B cell (primary cell): ENCODE measurements at regions not wholly inside any gene's neighbourhood (a gene's known extent, or its start where the extent isn't known, plus 50 kb on each side); places are given as distances from the start of the nearest gene placed in this dataset.
"Not testable (repeated sequence)": the region's sequence is repeated elsewhere in the genome, so short reads cannot be mapped to it uniquely, and the experiment has no call there.

Experiments used
- CTCF ChIP-seq: fragments of 200-600 bp; IDR thresholded peaks from one replicate; pipeline ENCODE4 v1.8.0; 2022; ENCODE audit warnings: antibody characterized with exemption, mild to moderate bottlenecking
- EZH2 ChIP-seq: IDR thresholded peaks from 2 replicates; pipeline ENCODE4 v1.6.1; 2012; ENCODE audit warnings: borderline replicate concordance, low read depth, mild to moderate bottlenecking, moderate library complexity, low read length; ENCODE audit not compliant: insufficient read depth, poor library complexity, severe bottlenecking

- not testable (repeated sequence) for TF ChIP-seq CTCF, EZH2
These were observed 226.2 kb downstream of the SHCBP1 start for GRCh38 chr16:46394963-46395362.
